Right atrium auricular region (tissue), 2 donors: ENCODE measurements at regions not wholly inside any gene's neighbourhood (a gene's known extent, or its start where the extent isn't known, plus 50 kb on each side); places are given as distances from the start of the nearest gene placed in this dataset.

Source experiments
- DNase-seq: peaks from one replicate; pipeline ENCODE4 v3.0.0-alpha.2; 2019; ENCODE audit warnings: low spot score
- H3K27ac ChIP-seq, 2 donors: fragments of 200-600 bp; sonication (generic); 1 replicate in 1 of 2; 2 replicates in 1 of 2; pipeline ENCODE4 v1.5.1; 2016 to 2019
- H3K27me3 ChIP-seq, 2 donors: fragments of 200-600 bp; sonication (generic); one replicate each; pipeline versions ENCODE4 v1.5.1 to v1.6.0; 2017 to 2019
- H3K36me3 ChIP-seq: fragments of 200-600 bp; sonication (generic); one replicate; pipeline ENCODE4 v1.5.1; 2016
- H3K4me1 ChIP-seq, 2 donors: fragments of 200-600 bp; sonication (generic); one replicate each; pipeline versions ENCODE4 v1.5.1 to v1.6.0; 2017 to 2019
- H3K4me3 ChIP-seq, 2 donors: fragments of 200-600 bp; sonication (generic); 1 replicate in 1 of 2; 2 replicates in 1 of 2; pipeline ENCODE4 v1.5.1; 2017 to 2019; ENCODE audit warnings: mild to moderate bottlenecking in 1 of 2, moderate library complexity in 1 of 2
- H3K9me3 ChIP-seq, 2 donors: fragments of 200-600 bp; sonication (generic); one replicate each; pipeline ENCODE4 v1.5.1; 2019
- CTCF ChIP-seq, 2 donors: fragments of 200-600 bp; sonication (generic); IDR thresholded peaks; one replicate each; pipeline ENCODE4 v1.5.1; 2019; ENCODE audit warnings: antibody characterized with exemption in 2 of 2

DNA sequence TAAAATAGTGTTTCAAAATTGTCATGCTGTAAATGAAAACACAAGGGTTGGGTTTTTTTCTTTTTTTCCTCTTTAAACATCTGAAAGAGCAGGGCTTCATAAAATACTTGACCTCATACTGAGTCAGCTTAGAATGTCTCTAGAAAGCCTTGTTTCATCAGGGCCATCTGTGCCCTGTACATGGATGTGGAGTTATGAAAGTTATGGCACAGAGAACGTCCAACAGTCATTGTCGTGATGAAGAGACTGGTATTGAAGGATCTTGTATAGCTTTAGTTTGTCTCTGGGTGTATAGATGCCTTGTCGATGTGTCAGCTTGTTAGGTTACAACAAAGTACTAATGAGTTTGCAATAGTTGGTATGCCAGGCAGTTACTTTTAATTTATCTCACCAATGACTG is 127.3 kb downstream of the FAM204A start:
- no peaks in the 10 kb centered on the region for H3K9me3 ChIP-seq
- H3K27me3 ChIP-seq = no peaks in the 10 kb centered on the region
- TF ChIP-seq CTCF (IDR thresholded peaks at IDR 0.05) = no peak
- H3K36me3 ChIP-seq = no peaks in the 10 kb centered on the region
- DNase-seq = no peak
- no peaks in the 10 kb centered on the region for H3K4me1 ChIP-seq
- H3K4me3 ChIP-seq = no peak overlapping the region
- no peak overlapping the region for H3K27ac ChIP-seq

DNA sequence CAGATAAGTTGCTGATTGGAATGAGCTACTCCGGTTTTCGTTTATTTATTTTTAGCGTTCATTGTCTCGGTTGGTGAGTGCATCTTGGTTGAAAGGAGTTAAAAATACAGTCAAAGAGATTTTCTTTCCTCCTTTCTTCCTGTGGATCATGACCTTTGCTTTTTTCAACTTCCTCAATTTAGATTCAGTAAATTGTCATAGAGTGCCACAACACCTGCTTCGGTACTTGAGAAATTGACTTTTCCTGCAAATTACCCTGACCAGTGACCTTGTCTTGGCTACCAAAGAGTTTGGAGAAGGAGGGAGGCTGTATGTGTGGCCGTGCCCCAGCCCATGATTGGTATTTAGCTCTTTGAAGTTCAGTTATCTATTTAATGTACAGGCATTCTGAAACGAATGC is 128.7 kb downstream of the FAM204A start:
- Histone ChIP-seq H3K4me1 (no peaks in the 10 kb centered on the region), H3K4me3 (no peak overlapping the region), H3K27me3 (no peaks in the 10 kb centered on the region), H3K9me3 (no peaks in the 10 kb centered on the region), H3K27ac (no peak overlapping the region), H3K36me3 (no peaks in the 10 kb centered on the region)
- no peak for TF ChIP-seq CTCF (IDR thresholded peaks at IDR 0.05)
- no peak for DNase-seq

GRCh38 chr10:118210276-118210675 is 131.8 kb downstream of the FAM204A start:
- H3K9me3 ChIP-seq = no peaks in the 10 kb centered on the region
- H3K27ac ChIP-seq = no peak overlapping the region
- H3K27me3 ChIP-seq = no peaks in the 10 kb centered on the region
- TF ChIP-seq CTCF (IDR thresholded peaks at IDR 0.05) = no peak
- DNase-seq = no peak
- H3K4me1 ChIP-seq = no peaks in the 10 kb centered on the region
- H3K36me3 ChIP-seq = no peaks in the 10 kb centered on the region
- H3K4me3 ChIP-seq = no peak overlapping the region

DNA sequence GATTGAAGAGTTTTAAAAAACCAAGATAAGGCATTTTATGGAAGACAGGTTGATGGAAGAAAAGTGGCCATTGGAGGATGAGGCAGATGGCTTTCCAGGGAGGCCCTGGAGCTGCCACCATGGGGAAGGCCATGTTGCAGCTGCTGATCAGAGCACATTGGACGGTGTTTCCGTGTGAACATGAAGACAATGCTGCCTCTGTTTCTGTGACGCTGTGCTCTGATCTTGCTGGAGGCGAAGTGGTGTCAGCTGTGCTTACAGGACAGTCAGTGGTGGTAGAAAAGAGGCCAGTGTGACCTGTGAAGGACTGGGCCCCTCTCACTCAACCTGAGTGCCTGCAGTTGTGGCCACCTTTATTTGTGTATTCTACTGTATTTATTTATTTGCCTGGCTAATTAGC is 132.9 kb downstream of the FAM204A start:
- Histone ChIP-seq H3K36me3 (no peaks in the 10 kb centered on the region), H3K9me3 (no peaks in the 10 kb centered on the region), H3K27ac (no peak overlapping the region), H3K4me3 (no peak overlapping the region), H3K4me1 (no peaks in the 10 kb centered on the region), H3K27me3 (no peaks in the 10 kb centered on the region)
- DNase-seq = no peak
- TF ChIP-seq CTCF (IDR thresholded peaks at IDR 0.05) = no peak

DNA sequence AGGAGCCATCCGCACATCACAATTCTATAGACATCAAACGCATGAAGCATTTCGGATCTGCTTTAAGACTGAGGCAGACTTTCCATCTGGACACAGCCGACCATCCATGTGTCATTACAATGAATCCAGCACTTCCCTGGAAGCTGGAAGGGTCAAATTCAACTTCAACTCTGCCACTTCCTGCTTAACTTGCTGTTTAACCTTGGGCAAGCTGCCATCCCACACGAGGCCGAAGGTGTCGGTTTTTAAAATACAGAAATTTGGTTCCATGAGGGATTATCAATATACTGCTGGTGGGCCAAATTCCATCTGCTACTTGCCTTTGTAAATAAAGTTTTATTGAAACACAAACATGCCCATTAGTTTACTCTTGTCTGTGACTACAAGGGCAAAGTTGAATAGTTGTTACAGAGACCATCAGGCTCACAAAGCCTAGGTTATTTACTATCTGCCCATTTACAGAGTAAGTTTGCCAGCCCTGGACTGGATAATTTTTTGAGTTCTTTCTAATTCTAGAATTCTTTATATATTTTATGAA is 134.6 kb downstream of the FAM204A start:
- Histone ChIP-seq H3K4me3 (no peak overlapping the region), H3K27ac (no peak overlapping the region), H3K27me3 (no peaks in the 10 kb centered on the region), H3K9me3 (no peaks in the 10 kb centered on the region), H3K36me3 (no peaks in the 10 kb centered on the region), H3K4me1 (no peaks in the 10 kb centered on the region)
- no peak for DNase-seq
- TF ChIP-seq CTCF (IDR thresholded peaks at IDR 0.05) = no peak

- no peak overlapping the region for H3K27ac ChIP-seq
- no peak overlapping the region for H3K4me3 ChIP-seq
- H3K9me3 ChIP-seq = no peaks in the 10 kb centered on the region
- no peaks in the 10 kb centered on the region for H3K27me3 ChIP-seq
- no peaks in the 10 kb centered on the region for H3K4me1 ChIP-seq
- no peaks in the 10 kb centered on the region for H3K36me3 ChIP-seq
- DNase-seq = no peak
- TF ChIP-seq CTCF (IDR thresholded peaks at IDR 0.05) = no peak
These were observed 137.7 kb downstream of the FAM204A start for GRCh38 chr10:118204292-118204943.
